ENCODE measurements at regions not wholly inside any gene's neighbourhood (a gene's known extent, or its start where the extent isn't known, plus 50 kb on each side); places are given as distances from the start of the nearest gene placed in this dataset.
"Not testable (repeated sequence)": the region's sequence is repeated elsewhere in the genome, so short reads cannot be mapped to it uniquely, and the experiment has no call there.

DNA sequence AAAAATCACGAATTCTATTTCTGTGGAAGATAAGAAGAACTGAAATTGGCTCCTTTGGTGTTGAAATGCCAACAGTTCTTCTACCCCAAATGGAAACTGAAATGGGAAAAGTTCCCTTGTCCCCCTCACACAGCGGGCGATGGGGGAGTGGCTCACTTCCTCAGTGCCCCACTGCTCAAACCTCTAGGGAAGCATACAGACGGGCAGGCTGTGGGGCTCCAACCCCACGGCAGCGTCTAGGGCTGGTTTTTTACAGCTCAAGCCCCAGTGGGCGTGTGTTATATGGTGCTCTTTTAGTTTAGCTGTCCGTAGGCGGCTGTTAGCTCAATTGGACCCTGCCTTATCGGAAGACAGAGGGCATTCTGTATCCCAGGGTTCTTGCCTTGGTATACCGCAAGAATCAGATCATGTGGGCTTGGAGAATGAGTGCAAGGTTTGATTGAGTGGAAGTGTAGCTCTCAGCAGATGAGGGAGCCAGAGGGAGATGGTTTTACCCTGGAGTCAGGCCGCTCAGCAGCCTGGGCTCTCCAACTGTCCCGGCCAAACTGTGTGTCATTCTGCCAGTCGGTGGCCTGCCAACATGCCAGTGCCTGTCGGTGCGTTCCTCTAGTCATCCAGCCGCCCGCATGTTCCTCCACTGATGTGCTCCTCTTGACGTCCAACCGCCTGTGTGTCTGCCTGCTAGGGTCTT lies 166.3 kb upstream of the ZNF608 start:
- ATAC-seq (ENCODE audit: poor library complexity): no peak
- peak in 1 of 14 experiments; percentile 7 for DNase-seq
- Histone ChIP-seq H3K4me1 (ENCODE audit: insufficient read depth, low read length) (no peaks in the 10 kb centered on the region), H3K4me3 (ENCODE audit: low read length) (no peak overlapping the region), H3K27ac (ENCODE audit: low read depth in 1 of 2, low read length in 2 of 2) (no peak overlapping the region), H3K27me3 (ENCODE audit: control insufficient read depth in 1 of 2, insufficient read depth in 2 of 2, low read length in 2 of 2) (no peaks in the 10 kb centered on the region), H3K36me3 (ENCODE audit: insufficient read depth, low read length) (no peaks in the 10 kb centered on the region), H3K9me3 (ENCODE audit: control insufficient read depth in 1 of 2, insufficient read depth in 1 of 2, low read length in 2 of 2) (peaks cover 0 to 12% of the 10 kb centered on the region in 2 experiments)
- Mint-ChIP-seq H3K4me1 (ENCODE audit: low read depth) (no peaks in the 10 kb centered on the region), H3K27ac (no peak overlapping the region), H3K27me3 (no peaks in the 10 kb centered on the region), H3K4me3 (no peak overlapping the region), H3K9me3 (no peaks in the 10 kb centered on the region), H3K36me3 (ENCODE audit: low read depth) (no peaks in the 10 kb centered on the region)
- TF ChIP-seq, protein P1, sequence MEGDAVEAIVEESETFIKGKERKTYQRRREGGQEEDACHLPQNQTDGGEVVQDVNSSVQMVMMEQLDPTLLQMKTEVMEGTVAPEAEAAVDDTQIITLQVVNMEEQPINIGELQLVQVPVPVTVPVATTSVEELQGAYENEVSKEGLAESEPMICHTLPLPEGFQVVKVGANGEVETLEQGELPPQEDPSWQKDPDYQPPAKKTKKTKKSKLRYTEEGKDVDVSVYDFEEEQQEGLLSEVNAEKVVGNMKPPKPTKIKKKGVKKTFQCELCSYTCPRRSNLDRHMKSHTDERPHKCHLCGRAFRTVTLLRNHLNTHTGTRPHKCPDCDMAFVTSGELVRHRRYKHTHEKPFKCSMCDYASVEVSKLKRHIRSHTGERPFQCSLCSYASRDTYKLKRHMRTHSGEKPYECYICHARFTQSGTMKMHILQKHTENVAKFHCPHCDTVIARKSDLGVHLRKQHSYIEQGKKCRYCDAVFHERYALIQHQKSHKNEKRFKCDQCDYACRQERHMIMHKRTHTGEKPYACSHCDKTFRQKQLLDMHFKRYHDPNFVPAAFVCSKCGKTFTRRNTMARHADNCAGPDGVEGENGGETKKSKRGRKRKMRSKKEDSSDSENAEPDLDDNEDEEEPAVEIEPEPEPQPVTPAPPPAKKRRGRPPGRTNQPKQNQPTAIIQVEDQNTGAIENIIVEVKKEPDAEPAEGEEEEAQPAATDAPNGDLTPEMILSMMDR (IDR thresholded peaks at IDR 0.05): no peak
- intact Hi-C loops (cut with DNase I, micrococcal nuclease): no loop called here
- ChIA-PET CTCF (no interaction called here), POLR2A (no interaction called here)

DNA sequence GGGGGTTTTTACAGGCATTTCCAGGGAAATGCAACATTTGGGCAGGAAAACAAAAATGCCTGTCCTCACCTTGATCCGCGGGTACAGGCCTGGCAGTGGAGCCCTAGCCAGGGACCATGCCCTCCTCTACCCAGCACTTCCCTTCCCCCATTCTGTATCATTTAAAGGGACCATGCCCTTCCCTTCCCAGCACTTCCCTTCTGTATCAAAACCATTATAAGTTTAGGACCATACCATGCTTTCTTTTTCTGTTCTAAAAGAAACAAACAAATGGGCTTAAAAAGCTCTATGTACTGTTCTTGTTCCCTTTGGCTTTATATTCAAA lies 166.9 kb upstream of the ZNF608 start:
- Mint-ChIP-seq H3K4me1 (ENCODE audit: low read depth) (no peaks in the 10 kb centered on the region), H3K36me3 (ENCODE audit: low read depth) (no peaks in the 10 kb centered on the region), H3K27ac (no peak overlapping the region), H3K4me3 (no peak overlapping the region), H3K9me3 (no peaks in the 10 kb centered on the region), H3K27me3 (no peaks in the 10 kb centered on the region)
- H3K4me3 ChIP-seq (ENCODE audit: low read length): no peak overlapping the region
- intact Hi-C loops (cut with DNase I, micrococcal nuclease): no loop called here
- CTCF ChIA-PET: no interaction called here
- ATAC-seq (ENCODE audit: poor library complexity) (no peak), DNase-seq (no peak)
- no peak overlapping the region for H3K27ac ChIP-seq (ENCODE audit: low read depth in 1 of 2, low read length in 2 of 2)
- POLR2A ChIA-PET: no interaction called here
- TF ChIP-seq, protein P1 (IDR thresholded peaks at IDR 0.05): no peak
- H3K4me1 ChIP-seq (ENCODE audit: insufficient read depth, low read length): no peaks in the 10 kb centered on the region
- no peaks in the 10 kb centered on the region for H3K36me3 ChIP-seq (ENCODE audit: insufficient read depth, low read length)
- H3K9me3 ChIP-seq (ENCODE audit: control insufficient read depth in 1 of 2, insufficient read depth in 1 of 2, low read length in 2 of 2): peaks cover 0 to 12% of the 10 kb centered on the region in 2 experiments
- no peaks in the 10 kb centered on the region for H3K27me3 ChIP-seq (ENCODE audit: control insufficient read depth in 1 of 2, insufficient read depth in 2 of 2, low read length in 2 of 2)

- H3K9me3 Mint-ChIP-seq; intact Hi-C loops (cut with DNase I, micrococcal nuclease); H3K4me1 Mint-ChIP-seq (ENCODE audit: low read depth); H3K4me3 Mint-ChIP-seq; H3K27me3 ChIP-seq (ENCODE audit: control insufficient read depth in 1 of 2, insufficient read depth in 2 of 2, low read length in 2 of 2); POLR2A ChIA-PET; ATAC-seq (ENCODE audit: poor library complexity); CTCF ChIA-PET; DNase-seq; H3K4me1 ChIP-seq (ENCODE audit: insufficient read depth, low read length); H3K27ac Mint-ChIP-seq; H3K27ac ChIP-seq (ENCODE audit: low read depth in 1 of 2, low read length in 2 of 2); H3K36me3 ChIP-seq (ENCODE audit: insufficient read depth, low read length); H3K4me3 ChIP-seq (ENCODE audit: low read length); H3K36me3 Mint-ChIP-seq (ENCODE audit: low read depth); H3K27me3 Mint-ChIP-seq: not testable (repeated sequence)
- peaks cover 0 to 12% of the 10 kb centered on the region in 2 experiments for H3K9me3 ChIP-seq (ENCODE audit: control insufficient read depth in 1 of 2, insufficient read depth in 1 of 2, low read length in 2 of 2)
Measured at GRCh38 chr5:124916313-124916712, 169.9 kb upstream of the ZNF608 start.

GRCh38 chr5:124918618-124919017 lies 172.2 kb upstream of the ZNF608 start:
- H3K27me3 Mint-ChIP-seq: no peaks in the 10 kb centered on the region
- intact Hi-C loops (cut with DNase I, micrococcal nuclease): no loop called here
- Histone ChIP-seq H3K4me3 (ENCODE audit: low read length) (no peak overlapping the region), H3K9me3 (ENCODE audit: control insufficient read depth in 1 of 2, insufficient read depth in 1 of 2, low read length in 2 of 2) (peaks cover 0 to 4% of the 10 kb centered on the region in 2 experiments), H3K4me1 (ENCODE audit: insufficient read depth, low read length) (no peaks in the 10 kb centered on the region), H3K27ac (ENCODE audit: low read depth in 1 of 2, low read length in 2 of 2) (no peak overlapping the region), H3K36me3 (ENCODE audit: insufficient read depth, low read length) (no peaks in the 10 kb centered on the region), H3K27me3 (ENCODE audit: control insufficient read depth in 1 of 2, insufficient read depth in 2 of 2, low read length in 2 of 2) (no peaks in the 10 kb centered on the region)
- POLR2A ChIA-PET: no interaction called here
- H3K27ac Mint-ChIP-seq: no peak overlapping the region
- ATAC-seq (ENCODE audit: poor library complexity) (no peak), DNase-seq (no peak)
- no peaks in the 10 kb centered on the region for H3K36me3 Mint-ChIP-seq (ENCODE audit: low read depth)
- no peaks in the 10 kb centered on the region for H3K4me1 Mint-ChIP-seq (ENCODE audit: low read depth)
- CTCF ChIA-PET: no interaction called here
- TF ChIP-seq, protein P1 (IDR thresholded peaks at IDR 0.05): no peak
- H3K4me3 Mint-ChIP-seq: no peak overlapping the region
- H3K9me3 Mint-ChIP-seq: no peaks in the 10 kb centered on the region

All from CD4-positive, alpha-beta T cell (primary cell).